ENCODE measurements at regions not wholly inside any gene's neighbourhood (a gene's known extent, or its start where the extent isn't known, plus 50 kb on each side); places are given as distances from the start of the nearest gene placed in this dataset.

GRCh38 chr6:90681863-90682262 is 95.0 kb upstream of the MAP3K7 start:
- TF ChIP-seq CTCF (IDR thresholded peaks at IDR 0.05) (no peak), POLR2A (IDR thresholded peaks at IDR 0.05) (no peak)

Measured in body of pancreas (tissue), 4 donors.